ENCODE measurements at regions not wholly inside any gene's neighbourhood (a gene's known extent, or its start where the extent isn't known, plus 50 kb on each side); places are given as distances from the start of the nearest gene placed in this dataset.

GRCh38 chr6:104022126-104022525 lies 837.6 kb downstream of the HACE1 start (continued):
- TF ChIP-seq CBFB (CRISPR knock-in tag; IDR thresholded peaks at IDR 0.05; ENCODE audit: low read depth) (no peak), ZNF263 (CRISPR knock-in tag; IDR thresholded peaks at IDR 0.05; ENCODE audit: low read depth) (no peak), SMAD4 (CRISPR knock-in tag; IDR thresholded peaks at IDR 0.05) (no peak), E2F4 (CRISPR knock-in tag; IDR thresholded peaks at IDR 0.05; ENCODE audit: borderline replicate concordance, low read depth) (no peak), JUN (CRISPR knock-in tag; IDR thresholded peaks at IDR 0.05) (no peak)

- TF ChIP-seq GTF2I (CRISPR knock-in tag; conservative IDR thresholded peaks at IDR 0.05) (no peak), IRF1 (CRISPR knock-in tag; IDR thresholded peaks at IDR 0.05) (no peak), HMGA2 (CRISPR knock-in tag; IDR thresholded peaks at IDR 0.05) (no peak), ZNF219 (CRISPR knock-in tag; IDR thresholded peaks at IDR 0.05; ENCODE audit: borderline replicate concordance) (no peak), GABPB1 (CRISPR knock-in tag; IDR thresholded peaks at IDR 0.05) (no peak), E2F1 (CRISPR knock-in tag; IDR thresholded peaks at IDR 0.05) (no peak)
- ATAC-seq = no peak
- no peaks in the 10 kb centered on the region for H3K9me3 Mint-ChIP-seq
- POLR2A ChIA-PET = no interaction called here
- H3K36me3 Mint-ChIP-seq = no peaks in the 10 kb centered on the region
- H3K27me3 Mint-ChIP-seq (ENCODE audit: low read depth) = no peaks in the 10 kb centered on the region
- no peak overlapping the region for H3K4me3 Mint-ChIP-seq
- H3K27ac Mint-ChIP-seq = no peak overlapping the region
- peaks cover 2% of the 10 kb centered on the region for H3K4me1 Mint-ChIP-seq
- CTCF ChIA-PET = no interaction called here
- no peak for DNase-seq (ENCODE audit: low spot score)
Measured at GRCh38 chr6:104019075-104019753, 840.5 kb downstream of the HACE1 start.

- no peak overlapping the region for H3K27ac Mint-ChIP-seq
- no peak overlapping the region for H3K4me3 Mint-ChIP-seq
- H3K36me3 Mint-ChIP-seq = no peaks in the 10 kb centered on the region
- ChIA-PET CTCF (no interaction called here), POLR2A (no interaction called here)
- H3K9me3 Mint-ChIP-seq = no peaks in the 10 kb centered on the region
- no peaks in the 10 kb centered on the region for H3K27me3 Mint-ChIP-seq (ENCODE audit: low read depth)
- DNase-seq (ENCODE audit: low spot score) = no peak
- peaks cover 15% of the 10 kb centered on the region for H3K4me1 Mint-ChIP-seq
- ATAC-seq = no peak
- TF ChIP-seq IRF2 (CRISPR knock-in tag; IDR thresholded peaks at IDR 0.05; ENCODE audit: borderline replicate concordance, low read depth) (no peak), GABPB1 (CRISPR knock-in tag; IDR thresholded peaks at IDR 0.05) (no peak), JUN (CRISPR knock-in tag; IDR thresholded peaks at IDR 0.05) (no peak), MXD4 (CRISPR knock-in tag; IDR thresholded peaks at IDR 0.05; ENCODE audit: borderline replicate concordance) (no peak), ZMAT4 (CRISPR knock-in tag; IDR thresholded peaks at IDR 0.05) (no peak), HMGA2 (CRISPR knock-in tag; IDR thresholded peaks at IDR 0.05) (no peak), ATF1 (CRISPR knock-in tag; IDR thresholded peaks at IDR 0.05) (no peak), HMGXB4 (CRISPR knock-in tag; IDR thresholded peaks at IDR 0.05) (no peak), E2F1 (CRISPR knock-in tag; IDR thresholded peaks at IDR 0.05) (no peak), CTCF (IDR thresholded peaks at IDR 0.05) (no peak), FOXJ3 (CRISPR knock-in tag; IDR thresholded peaks at IDR 0.05; ENCODE audit: borderline replicate concordance) (no peak), ATF6 (CRISPR knock-in tag; IDR thresholded peaks at IDR 0.05) (no peak), ZNF121 (CRISPR knock-in tag; IDR thresholded peaks at IDR 0.05) (no peak), FOXK1 (CRISPR knock-in tag; IDR thresholded peaks at IDR 0.05) (no peak)
Measured at GRCh38 chr6:104017410-104018381, 842.0 kb downstream of the HACE1 start.

Data from WTC11 (cell line).